HG02981 (cell line): ENCODE measurements at regions not wholly inside any gene's neighbourhood (a gene's known extent, or its start where the extent isn't known, plus 50 kb on each side); places are given as distances from the start of the nearest gene placed in this dataset.

Experiments used
- ATAC-seq: cut with Tn5 transposase; IDR thresholded peaks from one replicate; pipeline ENCODE4 v1.9.1; 2021; ENCODE audit warnings: mild to moderate bottlenecking, moderate library complexity; ENCODE audit not compliant: unreplicated experiment

DNA sequence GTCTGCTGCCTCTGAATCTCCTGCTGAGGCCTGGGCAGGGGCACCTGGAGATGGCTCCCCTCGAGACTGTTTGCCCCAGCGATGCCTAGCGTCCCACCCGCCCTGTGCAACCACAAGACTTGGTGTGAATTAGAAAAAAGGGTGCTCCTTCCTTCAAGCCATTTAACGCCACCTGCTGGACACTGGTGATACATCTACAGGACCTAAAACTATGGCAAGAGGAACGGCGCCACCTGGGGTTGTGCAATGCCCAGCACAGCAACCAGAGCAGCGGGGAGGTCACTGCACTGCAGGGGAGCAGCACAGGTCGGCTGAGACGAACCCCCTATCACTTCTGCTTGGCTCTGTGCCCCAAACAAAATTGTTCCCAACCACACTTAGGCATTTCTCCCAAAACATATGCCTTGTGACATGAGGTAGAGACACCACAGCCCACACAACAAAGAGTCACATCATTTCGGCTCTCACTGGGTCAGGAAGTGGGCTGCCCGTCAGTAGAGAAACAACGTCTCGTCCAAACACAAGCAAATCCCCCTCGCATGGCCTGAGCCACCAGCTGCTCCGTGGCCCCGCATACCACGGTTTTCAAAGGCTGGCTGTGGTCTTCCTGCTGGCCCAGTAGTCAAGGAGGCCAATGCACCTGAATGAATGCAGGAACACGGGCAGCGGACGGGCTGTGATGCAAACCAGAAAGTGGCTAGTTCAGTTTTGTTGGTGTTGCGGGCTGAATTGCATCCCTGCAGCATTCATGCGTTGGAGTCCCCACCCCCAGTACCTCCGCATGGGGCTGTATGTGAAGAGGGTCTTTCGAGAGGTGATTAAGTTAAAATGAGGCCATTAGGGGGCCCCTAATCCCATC is 171.9 kb downstream of the SHANK2 start:
- ATAC-seq, result no peak

DNA sequence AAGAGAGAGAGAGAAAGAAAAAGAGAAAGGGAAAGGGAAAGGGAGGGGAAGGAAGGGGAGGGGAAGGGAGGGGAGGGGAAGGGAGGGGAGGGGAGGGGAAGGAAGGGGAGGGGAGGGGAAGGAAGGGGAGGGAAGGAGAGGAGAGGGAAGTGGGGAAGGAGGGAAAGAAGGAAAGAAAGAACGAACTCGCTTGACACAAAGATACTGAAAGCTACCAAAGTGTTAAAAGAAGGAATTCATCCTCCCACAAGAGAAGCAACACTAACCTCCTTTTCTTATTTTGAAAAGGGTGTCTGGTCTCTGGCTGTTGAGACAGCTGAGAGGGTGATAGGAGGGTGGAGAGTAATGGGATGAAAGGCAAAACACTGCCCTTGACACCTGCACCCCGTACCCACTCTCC is 172.6 kb downstream of the SHANK2 start:
- ATAC-seq, result no peak

DNA sequence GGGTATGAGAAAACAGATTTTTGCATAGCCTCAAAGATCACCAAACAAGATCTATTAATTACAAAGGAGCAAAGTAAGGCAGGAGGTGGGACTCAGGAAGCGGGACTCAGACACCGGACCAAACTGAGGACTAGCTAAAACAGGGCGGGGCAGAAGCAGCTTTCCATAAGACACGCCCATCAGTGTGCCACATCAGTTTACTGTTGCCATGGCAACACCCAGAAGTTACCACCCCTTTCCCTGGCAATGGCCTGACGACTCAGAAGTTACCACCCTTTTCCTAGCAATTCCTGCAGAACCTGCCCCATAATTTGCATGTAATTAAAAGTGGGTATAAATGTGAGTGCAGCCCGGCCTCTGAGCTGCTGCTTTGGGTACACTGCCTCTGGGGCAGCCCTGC is 173.9 kb downstream of the SHANK2 start:
- ATAC-seq, result no peak

DNA sequence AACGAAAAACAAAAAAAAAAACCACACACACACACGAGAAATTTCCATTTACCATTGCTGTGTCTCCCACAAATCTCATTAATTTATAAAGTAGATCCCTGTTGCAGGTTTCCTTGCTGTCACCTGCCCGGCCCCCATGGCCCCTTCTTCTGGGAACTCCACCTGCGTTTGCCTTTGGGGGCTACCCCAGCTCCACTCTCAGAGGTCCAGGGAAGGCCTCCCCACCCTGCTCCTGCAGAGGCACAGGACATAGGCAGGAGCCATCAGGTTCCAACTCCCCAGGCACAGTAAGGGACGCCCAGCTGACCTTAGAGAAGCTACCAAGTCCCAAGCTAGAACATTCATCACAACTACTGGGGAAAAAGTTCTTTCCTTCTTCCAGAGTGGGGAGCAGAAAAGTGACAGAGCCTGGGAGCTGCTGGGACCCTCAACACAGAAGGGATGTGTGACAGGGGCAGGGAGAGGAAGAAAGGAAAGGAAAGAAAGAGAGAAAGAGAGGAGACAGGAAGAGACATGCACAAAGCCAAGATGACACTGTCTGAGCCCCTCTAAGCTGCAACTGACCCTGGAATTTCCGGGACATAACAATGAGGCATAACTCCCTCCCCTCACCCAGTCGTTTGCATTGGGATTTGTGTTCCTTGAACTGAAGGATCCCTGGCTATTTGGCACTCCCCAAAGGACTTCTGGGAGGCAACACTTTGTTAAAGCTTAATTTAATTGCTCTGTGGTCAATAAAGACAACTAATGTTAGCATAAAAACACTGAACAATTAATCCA is 175.7 kb downstream of the SHANK2 start:
- no peak for ATAC-seq

DNA sequence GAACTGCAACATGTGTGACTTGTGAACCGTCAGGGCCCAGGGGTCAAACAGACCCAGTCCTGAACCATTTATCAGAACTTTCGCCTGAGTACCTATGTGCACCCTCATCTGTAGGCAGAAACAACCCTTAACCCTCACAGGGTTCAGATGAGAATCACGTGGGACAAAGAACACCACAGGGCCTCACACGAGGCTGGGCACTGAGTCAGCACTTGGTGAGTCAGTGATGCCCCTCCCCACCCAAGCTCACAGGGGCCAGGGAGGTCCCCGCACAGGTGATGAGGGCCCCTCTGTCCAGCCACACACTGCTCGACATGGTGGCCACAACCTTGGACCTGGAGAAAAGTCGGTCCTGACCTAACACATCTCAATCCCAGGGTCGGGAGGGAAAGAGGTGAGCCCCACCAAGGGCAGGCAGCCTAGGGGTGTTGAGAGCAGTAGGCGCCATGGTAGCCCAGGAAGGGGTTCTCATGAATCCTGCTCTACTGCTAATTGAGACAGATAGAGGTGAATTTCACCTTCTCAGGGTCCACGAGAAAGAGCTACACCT is 176.4 kb downstream of the SHANK2 start:
- ATAC-seq, result no peak

DNA sequence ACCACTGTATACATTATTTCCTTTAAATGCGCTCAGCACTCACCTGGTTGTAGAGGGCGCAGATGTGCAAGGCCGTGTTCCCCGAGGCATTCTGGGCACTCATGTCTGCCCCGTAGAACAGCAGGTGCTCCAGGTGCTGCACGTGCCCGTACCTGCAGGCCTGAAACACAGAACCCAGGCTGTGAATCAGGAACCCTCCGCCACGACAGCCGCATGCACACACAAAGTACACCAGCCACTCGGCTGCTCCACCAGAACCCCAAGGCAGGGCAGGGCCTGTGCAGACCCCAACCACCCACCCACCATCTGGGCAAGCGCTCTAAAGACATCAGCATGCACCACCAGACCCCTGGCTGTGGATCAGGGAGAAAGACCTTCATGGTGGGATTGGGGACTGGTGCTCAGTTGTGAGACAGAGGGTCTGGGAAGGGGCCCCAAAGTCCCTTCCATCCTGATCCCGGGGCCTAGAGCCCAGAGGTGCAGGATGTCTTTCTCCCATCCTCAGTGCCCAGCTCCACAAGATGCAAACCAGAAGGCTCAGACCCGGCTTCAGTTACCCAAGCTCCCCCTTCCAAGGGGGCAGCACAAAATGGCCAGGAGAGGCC is 177.2 kb downstream of the SHANK2 start:
- no peak for ATAC-seq

DNA sequence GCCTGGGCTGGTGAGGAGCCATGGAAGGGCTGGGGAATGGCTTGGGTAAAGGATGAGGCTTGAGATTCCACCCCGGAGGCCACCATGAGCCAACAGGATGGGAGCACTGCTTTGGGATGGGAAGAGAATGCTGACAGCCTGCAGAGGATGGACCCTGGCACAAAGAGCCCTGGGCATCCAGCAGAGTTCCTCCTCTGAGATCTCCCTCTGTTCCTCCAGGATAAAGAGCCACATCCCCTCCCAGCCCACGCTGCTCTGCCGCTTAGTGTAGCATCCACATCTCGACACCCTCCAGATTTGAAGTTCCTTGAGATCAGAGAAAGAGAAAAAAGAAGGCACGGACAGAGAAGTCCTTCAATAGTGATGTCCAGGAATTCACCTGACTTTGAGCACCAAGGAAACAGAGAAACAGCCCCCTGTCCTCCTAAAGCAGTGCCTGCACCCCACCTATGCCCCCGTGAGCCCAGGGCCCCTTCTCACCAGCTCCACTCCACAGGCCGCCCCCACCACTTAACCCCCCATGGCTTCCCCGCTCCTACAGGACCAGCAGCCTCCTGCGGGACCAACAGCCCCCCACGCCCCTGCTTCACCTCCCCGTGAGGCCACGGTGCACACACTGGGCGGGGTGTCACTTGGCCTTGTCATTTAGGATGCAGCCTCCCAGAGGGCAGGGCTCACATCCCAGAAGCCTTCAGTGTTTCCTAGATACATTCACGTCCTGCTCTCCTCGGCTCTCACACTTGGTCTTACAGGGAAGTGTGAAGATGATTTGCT is 180.5 kb downstream of the SHANK2 start:
- ATAC-seq, result no peak

DNA sequence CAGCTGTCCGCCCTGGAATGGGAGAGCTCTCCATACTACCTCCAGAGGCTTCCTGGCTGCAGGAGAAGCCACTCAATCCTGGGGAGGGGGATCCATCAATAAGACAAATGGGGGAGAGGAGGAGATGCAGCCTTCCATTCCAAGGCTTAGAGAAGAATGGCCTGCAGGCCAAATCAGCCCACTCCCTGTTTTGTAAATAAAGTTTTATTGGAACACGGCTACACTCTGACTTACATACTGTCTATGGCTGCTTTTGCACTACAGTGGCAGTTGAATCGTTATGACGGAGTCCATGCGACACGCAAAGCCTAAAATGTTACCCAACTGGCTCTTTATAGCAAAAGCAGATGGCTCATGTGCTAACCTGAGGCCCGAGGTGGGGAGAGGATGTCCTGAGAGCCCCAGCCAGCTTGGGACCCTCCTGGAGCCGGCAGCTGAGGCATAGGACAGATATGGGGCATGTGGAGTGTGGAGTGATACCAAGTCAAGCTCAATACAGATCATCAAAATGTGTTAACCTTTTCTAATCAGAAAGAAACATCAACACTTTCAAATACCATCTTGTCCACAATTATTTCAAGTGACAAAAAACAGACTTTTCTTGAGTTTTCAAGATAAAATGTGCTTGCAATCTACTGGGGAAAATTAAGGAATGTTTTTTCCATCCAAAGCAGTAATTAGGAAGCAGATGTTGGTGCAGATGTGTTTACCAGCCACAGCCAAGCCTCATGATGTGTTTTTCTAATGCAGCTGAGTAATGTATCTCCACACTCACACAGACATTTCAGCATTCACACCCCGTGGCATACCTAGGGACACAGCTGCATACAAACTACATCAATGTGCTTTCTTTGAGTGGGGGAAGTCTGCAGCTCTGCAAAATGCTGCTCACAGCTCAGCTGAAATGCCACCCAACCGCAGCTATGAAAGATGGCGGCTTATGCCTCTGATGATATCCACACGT is 181.6 kb downstream of the SHANK2 start:
- no peak for ATAC-seq

DNA sequence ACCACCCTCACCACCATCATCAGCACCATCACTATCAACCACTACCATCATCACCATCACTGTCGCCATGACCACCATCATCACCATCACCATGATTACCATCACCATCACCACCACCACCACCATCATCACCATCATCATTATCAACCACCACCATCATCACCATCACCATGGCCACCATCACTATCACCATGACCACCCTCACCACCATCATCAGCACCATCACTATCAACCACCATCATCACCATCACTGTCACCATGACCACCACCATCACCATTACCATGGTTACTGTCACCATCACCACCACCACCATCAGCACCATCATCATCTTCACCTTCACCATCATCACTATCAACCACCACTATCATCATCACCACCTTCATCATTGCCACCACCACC is 183.4 kb downstream of the SHANK2 start:
- no peak for ATAC-seq

DNA sequence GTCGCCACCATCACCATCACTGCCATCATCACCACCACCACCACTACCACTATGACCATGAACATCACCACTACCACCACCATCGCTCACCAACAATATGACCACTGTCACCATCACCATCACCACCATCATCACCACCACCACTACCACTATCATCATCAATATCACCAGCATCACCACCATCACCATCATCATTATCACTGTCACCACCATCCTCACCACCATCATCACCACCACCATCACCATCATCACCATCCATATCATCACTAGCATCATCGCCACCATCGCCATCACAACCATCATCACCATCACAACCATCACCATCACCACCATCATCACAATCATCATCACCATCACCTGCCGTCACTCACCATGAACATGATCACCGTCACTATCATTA is 184.6 kb downstream of the SHANK2 start:
- no peak for ATAC-seq

DNA sequence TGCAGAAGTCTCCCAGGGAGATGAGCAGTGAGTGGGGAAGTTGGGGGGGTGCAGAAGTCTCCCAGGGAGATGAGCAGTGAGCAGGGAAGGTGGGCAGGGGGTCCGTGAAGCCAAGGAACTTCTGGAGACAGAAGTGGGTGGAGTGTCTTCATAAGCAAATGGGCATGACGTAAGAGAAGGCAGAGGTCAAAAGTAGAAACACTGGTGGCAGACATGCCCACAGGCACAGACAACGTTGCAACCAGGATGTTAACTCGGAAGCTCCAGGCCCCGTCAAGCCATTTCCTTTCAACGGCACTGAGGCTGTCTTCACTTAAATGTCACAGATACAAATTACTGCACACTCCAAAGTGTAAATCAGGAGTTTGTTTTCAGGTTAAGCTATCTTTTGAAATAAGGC is 186.1 kb downstream of the SHANK2 start:
- no peak for ATAC-seq

DNA sequence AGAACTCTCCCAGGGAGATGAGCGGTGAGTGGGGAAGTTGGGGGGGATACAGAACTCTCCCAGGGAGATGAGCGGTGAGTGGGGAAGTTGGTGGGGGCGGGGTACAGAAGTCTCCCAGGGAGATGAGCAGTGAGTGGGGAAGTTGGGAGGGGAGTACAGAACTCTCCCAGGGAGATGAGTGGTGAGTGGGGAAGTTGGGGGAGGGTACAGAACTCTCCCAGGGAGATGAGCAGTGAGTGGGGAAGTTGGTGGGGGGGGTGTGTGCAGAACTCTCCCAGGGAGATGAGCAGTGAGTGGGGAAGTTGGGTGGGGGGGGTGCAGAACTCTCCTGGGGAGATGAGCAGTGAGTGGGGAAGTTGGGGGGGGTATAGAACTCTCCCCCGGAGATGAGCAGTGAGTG is 186.5 kb downstream of the SHANK2 start:
- no peak for ATAC-seq

DNA sequence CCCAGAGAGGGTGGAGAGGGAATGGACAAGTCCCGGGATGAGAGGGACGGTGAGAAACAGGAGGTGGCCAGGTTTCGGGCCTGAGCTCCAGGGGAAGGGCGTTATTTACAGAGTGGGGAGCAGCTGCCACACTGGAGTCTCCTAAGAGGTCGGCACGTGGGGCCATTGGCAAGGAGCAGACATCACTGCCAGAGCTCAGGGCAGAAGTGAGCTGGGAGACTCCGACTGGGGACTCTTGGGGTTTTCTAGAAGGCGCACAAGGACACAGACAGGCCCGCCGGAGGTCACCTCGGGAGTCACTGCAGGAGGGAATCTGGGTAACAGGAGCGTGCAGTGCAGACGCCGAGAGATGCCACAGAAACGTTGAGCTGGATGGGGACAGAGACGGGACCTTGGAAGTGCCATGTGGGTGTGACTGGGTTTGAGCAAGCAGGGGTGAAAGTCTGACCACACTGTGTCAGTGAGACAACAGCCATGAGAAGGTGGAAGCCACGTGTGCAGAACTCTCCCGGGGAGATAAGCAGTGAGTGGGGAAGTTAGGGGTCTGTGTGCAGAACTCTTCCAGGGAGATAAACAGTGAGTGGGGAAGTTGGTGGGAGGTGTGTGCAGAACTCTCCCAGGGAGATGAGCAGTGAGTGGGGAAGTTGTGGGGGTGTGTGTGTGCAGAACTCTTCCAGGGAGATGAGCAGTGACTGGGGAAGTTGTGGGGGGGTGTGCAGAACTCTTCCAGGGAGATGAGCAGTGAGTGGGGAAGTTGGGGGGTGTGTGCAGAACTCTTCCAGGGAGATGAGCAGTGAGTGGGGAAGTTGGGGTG is 187.5 kb downstream of the SHANK2 start:
- no peak for ATAC-seq

DNA sequence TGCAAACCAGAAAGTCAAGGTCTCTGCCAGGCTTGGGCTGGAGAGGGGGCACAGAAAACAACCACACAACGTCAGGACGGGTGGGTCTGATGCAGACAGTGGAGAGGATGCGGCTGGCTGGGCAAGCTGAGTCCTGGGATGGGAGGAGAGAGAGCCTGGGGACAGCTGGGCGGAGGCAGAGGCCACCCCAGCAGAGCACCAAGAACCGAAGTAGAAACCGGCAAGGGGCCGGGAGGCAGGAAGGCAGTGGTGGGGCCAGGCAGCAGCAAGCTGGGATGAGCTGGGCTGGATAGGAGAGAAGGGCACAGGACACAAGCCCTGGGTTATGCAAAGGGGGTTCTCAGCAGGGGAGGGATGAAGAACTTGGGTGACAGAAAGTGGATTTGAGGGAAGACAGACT is 188.2 kb downstream of the SHANK2 start:
- no peak for ATAC-seq

DNA sequence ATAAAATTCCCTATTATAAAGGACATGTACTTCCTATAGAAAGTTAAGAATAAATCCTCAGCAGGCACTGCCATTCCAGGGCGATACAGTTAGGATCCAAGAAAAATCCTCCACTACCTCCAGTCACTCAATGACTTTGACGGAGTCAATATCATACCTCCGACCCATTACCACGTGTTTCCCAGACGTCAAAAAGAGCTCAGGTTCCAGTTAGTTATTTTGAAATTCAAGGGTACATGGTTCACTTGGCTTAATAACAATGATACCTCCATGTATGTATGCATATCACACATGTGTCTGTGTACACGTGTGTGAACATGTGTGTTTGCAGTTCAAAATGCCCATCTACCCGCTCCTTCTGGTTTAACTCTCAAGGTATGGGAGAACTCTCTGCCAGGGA is 189.2 kb downstream of the SHANK2 start:
- no peak for ATAC-seq

DNA sequence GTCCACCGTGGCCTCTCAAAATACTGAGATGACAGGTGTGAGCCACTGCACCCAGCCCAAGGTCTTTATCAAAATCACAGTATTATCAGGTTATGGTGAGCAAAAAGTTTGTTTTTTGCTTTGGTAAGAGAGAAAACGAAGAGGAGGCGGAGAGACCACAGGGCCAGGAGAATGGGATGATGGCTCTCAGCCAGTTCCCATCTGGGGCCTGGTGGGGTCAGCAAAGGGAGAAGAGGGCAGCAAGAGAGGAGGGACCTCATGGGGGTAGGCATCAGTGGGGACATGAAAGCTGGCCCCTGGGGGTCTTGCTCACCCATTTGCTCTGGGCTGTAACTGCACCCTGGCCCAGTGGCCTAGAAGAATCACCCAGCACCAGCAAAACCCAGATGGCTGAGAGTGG is 190.2 kb downstream of the SHANK2 start:
- no peak for ATAC-seq

DNA sequence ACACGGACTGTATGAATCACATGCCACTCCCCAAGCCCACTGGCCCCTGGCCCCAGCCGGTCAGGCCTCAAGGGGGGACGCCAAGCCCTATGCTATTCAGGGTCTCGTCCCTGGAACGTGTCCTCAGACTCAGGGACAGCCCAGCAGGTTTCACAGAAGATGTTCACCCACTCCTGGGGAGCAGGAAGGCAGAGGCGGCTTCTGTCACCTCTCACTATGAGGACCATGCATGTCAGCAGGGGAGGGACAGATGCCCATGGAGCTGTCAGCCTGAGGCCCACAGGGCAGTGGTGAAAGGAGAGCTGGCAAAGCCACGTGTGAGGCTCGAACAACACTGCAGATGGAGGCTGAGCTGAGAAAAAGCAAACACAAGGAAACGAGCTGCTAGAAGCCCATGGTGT is 192.0 kb downstream of the SHANK2 start:
- no peak for ATAC-seq

DNA sequence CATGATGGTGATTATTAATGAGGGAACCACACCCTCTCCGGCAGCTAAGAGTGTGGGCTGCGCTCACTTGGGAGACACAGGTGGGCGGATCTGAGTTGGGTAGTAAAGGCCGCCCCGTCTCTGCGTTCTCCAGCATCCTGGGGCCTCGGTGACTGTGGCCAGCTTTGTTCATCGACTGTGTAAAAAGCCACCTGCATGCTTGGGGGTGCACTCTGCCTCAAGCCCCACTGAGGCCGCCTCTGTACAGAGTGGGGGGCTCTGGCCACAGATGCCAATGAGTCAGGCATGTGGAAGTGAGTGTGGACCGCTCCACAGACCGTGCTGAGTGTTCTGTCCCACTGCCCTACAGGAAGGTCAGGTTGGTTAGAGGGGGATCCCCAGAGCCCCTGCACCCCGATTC is 192.7 kb downstream of the SHANK2 start:
- no peak for ATAC-seq

DNA sequence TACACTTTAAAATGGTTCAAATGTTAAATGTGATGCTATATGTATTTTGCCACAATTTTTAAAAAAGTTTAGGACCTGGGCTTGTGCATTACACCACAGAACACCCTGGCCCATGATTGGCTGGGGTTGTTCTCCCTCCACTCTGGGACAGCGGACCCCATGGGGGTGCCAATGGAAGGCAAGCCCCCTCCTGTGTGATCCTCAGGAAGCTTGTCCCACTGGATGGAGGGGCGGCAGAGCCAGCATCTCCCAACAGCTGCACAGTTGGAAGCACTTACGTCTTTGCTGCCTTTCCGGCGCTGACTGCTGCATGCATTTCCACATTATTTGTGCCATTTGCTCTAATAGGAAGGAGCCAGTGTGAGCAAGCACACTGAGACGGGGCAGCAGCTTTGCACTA is 196.5 kb downstream of the SHANK2 start:
- no peak for ATAC-seq
